SKM-1 (cell line): ENCODE measurements at regions not wholly inside any gene's neighbourhood (a gene's known extent, or its start where the extent isn't known, plus 50 kb on each side); places are given as distances from the start of the nearest gene placed in this dataset.

Source experiments
- DNase-seq: peaks from one replicate; lab custom pipeline; 2025; ENCODE audit not compliant: unreplicated experiment; lab: John Stamatoyannopoulos, UW

DNA sequence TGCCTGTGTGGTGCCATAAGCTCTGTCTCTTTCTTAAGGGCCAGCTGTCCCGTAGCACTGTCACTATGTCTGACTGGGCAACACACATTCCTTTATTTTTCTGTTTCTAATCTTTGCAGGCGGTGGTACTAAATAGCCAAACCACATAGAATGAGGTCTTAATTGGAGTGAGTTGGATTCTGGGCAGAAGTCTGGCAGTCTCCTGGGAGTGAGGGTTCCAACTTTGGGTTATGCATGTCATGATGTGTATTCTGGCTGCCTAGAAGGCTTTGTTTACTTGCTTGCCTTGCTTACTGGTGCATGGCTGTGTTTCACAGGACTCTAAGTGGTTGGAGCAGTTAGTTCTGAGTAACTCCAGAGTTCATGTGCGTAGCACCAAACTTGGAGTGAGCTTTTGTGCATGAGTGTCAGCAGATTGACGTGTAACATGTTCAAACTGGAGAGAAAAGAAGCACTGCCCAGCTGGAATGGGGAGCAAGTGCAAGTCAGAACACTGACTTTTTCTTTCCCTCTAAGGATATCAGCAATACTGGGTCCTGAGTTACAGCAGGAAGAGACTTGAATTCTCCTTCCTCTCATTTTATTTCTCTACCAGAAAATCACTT, 185.8 kb downstream of the PCSK1 start:
- DNase-seq = no peak

DNA sequence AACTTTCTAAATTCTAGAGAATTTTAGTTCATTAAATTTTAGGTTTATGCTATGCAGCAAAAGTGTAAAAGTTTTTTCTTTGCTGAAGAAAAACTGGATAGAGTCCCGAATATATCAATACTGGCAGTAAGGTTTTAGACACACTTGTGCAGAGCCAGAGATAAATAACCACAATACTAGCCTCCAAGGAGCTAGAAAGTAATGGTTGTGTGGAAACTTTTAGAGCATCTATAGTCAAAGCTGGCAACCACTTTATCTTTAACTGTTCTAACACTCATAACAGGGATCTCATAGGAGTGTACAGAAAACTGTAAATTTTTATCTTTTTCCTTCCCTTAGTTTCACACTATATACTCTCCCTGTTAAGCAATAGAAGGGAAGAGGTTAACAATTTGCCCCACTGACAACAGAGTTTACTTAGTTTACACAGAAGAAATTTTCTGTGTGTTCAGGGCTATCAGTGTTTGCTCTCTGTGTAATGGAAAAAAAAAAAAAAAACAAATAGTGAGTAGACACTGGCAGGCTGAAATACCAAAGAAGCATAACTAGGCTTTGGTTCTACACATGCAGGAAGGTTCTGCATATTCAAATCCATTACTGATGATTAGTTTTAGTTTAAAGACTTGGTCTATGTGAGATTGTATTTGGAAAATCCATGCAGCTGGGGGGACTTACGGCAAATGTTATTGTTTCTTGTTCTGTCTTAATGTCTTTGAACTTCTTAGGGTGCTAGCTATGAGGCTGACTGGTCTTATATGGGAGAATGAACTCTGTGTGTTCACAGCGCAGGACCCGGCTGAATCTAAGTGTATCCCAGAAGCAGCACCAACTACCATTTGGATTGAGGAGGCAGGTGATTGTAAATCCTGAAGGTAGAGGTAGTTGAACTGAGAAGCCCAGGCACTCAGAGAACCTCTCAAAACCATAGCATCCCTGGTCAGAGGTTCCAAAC, 187.6 kb downstream of the PCSK1 start:
- no peak for DNase-seq

- DNase-seq = no peak
Observed at GRCh38 chr5:96244696-96245095, 188.4 kb downstream of the PCSK1 start.

- no peak for DNase-seq
Observed at GRCh38 chr5:96243862-96244261, 189.2 kb downstream of the PCSK1 start.

- no peak for DNase-seq
Observed at GRCh38 chr5:96243203-96243602, 189.8 kb downstream of the PCSK1 start.

- no peak for DNase-seq
Observed at GRCh38 chr5:96242571-96242970, 190.5 kb downstream of the PCSK1 start.

GRCh38 chr5:96236831-96237230, 196.2 kb downstream of the PCSK1 start:
- no peak for DNase-seq

DNA sequence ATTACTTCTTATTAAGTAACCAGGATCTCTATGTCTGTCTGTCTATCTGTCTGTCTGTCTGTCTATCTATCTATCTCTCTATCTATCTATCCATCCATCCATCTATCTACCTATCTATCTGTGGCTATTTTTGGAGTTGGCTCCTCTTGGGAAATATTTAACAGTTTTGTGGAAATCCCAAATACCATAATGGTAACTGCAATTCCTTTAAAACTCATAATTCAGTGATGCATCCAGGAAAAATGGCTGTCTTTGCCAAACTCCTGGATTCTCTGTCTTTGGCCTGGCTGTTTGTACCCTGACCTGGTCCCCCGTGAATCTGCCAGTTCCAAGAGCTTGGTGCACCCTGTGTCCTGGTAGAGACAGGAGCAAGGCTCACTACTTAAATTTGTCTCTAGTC, 197.0 kb downstream of the PCSK1 start:
- DNase-seq = no peak

DNA sequence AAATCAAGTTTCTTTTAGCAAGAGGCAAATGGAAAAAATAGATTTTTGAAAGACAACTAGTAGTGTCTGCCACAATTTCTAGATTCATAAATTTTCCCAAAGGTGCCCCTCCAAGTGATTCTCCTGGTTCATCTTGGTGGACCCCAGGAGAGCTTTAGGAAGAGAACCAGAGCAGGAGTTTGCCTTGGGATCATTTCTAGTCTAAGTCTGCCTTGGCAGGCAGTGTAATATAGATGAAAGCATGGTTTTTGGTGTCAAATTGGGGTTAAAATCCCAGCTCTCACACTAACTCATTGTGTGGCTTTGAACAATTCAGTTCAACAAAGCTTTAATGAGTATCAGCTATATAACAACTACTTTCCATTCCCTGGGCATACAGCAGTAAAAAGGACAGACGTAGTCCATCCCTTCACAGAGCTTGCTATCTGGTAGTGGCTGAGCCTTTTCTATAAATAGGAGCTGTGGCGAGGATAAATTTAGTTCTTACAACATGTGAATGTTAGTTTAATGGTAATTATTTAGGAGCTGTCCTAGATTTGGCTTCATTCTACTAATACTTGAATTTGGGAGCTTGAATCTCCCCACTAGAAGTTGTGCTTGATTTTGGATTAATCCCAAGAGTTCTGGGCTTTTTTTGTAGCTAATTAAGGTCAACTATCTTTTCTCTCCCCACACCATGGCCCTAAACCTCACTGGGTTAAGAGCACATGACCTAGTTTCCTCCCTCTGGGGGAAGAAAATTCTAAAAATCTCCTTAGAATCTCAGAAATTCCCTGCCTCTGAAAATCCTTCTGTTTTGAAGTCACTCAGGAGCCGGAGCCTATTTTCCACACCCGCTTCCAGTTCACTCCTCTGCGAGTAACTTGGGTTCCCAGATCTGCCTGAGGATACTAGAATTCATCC, 197.8 kb downstream of the PCSK1 start:
- DNase-seq = no peak

DNA sequence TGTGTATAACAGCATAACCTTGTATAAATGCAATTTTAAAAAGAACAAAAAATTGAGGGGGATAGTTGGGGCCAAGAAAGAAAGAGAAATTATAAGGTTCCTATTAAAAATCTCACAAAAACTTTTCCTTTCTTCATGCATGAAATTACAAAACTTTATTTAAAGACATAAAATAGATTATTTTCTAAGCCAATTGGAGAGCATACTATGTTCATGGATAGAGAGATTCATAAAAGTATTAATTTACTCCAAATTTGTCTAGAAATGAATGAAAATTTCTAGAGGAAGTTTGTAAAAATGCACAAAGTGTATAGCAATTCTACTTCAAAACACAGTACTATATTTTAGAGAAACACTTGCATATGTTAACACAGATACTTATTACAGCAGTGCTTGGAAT, 200.4 kb downstream of the PCSK1 start:
- no peak for DNase-seq

- DNase-seq = no peak
Observed at GRCh38 chr5:96229188-96229587, 203.9 kb downstream of the PCSK1 start.

GRCh38 chr5:96228408-96228807, 204.6 kb downstream of the PCSK1 start:
- DNase-seq = no peak

DNA sequence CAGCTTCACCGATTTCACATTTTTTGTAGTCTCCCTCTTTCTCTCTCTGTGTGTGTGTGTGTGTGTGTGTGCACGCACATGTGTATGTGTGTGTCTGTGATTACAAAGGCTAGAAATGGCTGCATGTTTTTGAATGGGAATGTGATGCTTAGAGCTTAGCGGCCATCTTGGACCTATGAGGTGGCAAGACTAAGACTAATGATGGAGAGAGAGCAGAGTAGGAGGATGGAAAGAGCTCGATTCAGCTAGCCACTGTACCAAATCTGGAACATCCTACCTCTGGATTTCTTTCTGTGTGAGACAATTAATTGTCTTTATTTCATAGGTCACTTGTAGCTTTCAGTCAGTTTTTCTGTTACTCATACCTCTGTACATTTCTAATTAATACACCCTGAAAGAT, 205.1 kb downstream of the PCSK1 start:
- no peak for DNase-seq

DNA sequence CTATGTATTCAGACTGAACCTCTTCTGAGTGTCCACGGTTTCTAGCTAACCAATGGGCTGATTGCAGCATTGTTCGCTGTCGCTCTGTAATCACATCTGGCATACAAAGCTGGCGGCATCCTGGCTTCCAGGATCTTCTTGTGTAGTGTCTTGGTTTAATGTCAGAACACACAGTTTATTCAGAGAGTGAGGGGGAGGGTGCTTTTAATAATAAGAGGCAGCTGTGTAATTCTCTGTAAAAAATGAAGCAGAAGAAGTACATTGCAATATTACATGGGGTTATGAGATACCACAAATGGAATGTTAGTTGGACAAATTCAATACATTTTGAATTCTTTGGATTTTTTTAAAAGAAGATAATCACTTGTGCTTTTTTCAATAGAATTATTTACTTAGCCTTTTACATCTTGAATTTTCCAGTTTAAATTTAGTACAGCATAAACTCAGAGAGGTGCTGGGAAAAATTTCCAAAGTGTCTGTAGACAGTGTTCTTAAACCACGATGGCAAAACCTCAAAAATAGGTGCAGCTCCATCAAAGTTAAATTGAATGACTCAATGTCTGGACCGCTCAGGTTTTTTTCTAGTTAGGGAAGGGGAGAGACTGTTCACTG, 206.0 kb downstream of the PCSK1 start:
- DNase-seq = no peak

DNA sequence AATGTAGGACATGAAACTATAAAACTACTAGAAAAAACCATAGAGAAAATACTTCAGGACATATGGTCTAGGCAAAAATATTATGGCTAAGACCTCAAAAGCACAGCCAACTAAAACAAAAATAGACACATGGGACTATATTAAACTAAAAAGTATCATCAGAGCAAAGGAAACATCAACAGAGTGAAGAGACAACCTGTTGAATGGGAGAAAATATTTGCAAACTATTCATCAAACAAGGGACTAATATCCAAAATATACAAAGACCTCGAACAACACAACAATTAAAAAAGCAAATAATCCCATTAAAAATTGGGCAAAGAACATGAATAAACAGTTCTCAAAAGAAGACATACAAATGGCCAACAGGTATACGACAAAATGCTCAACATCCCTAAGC, 210.9 kb downstream of the PCSK1 start:
- DNase-seq = no peak

- no peak for DNase-seq
Observed at GRCh38 chr5:96220610-96221390, 212.2 kb downstream of the PCSK1 start.

DNA sequence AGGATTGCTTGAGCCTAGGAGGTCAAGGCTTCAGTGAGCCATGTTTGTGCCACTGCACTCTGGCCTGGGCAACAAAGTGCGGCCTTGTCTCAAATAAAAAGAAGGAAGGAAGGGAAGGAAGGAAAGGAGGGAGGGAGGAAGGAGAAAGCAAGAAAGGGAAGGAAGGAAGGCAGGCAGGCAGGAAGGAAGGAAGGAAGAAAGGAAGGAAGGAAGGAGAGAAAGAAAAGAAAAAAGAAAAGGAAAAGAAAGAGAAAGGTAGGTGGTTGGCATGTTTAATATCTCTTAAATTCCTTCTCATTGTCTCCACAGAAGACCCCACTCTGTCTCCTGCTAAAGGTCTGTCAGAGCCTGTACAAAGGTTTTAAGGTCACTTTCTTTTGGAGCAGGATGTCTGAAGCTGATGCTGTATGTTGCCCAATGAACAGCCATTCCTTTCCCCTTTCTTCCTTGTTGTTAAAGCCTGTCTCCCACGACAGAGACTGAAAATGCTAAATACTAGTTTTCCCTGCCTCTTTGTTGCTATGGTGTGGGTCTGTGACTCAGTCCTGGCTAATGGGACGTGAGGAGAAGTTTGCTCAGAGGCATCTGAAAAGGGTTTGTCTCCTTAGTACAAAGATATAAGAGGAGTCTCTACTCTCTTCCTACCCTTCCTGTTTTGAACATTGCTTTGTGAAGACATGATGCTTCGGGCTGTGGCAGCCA, 213.3 kb downstream of the PCSK1 start:
- DNase-seq = no peak

- no peak for DNase-seq
Observed at GRCh38 chr5:96218653-96219052, 214.4 kb downstream of the PCSK1 start.

- no peak for DNase-seq
Observed at GRCh38 chr5:96214442-96215197, 218.4 kb downstream of the PCSK1 start.
